Suprapubic skin (tissue), 4 donors: ENCODE measurements at regions not wholly inside any gene's neighbourhood (a gene's known extent, or its start where the extent isn't known, plus 50 kb on each side); places are given as distances from the start of the nearest gene placed in this dataset.

ENCODE experiments used
- DNase-seq, 2 donors: peaks; one replicate each; pipeline ENCODE4 v3.0.0-alpha.2; 2019; ENCODE audit warnings: low spot score in 2 of 2
- H3K27ac ChIP-seq: fragments of 200-600 bp; sonication (generic); one replicate; pipeline ENCODE4 v1.5.1; 2019
- H3K27me3 ChIP-seq: fragments of 200-600 bp; sonication (generic); one replicate; pipeline ENCODE4 v1.5.1; 2019
- H3K36me3 ChIP-seq: fragments of 200-600 bp; sonication (generic); one replicate; pipeline ENCODE4 v1.5.1; 2019
- H3K4me1 ChIP-seq: fragments of 200-600 bp; sonication (generic); one replicate; pipeline ENCODE4 v1.5.1; 2019
- H3K4me3 ChIP-seq: fragments of 200-600 bp; sonication (generic); one replicate; pipeline ENCODE4 v1.5.1; 2019; ENCODE audit warnings: mild to moderate bottlenecking
- H3K9me3 ChIP-seq: fragments of 200-600 bp; sonication (generic); one replicate; pipeline ENCODE4 v1.5.1; 2019
- CTCF ChIP-seq, 2 donors: fragments of 200-600 bp in 1 of 2; fragments of 450-650 bp in 1 of 2; sonication (generic) in 1 of 2; IDR thresholded peaks; one replicate each; pipeline ENCODE4 v1.5.1; 2016 to 2019; ENCODE audit warnings: antibody characterized with exemption in 2 of 2, mild to moderate bottlenecking in 1 of 2, moderate library complexity in 1 of 2
- EP300 ChIP-seq: sonication (generic); formaldehyde crosslinking; IDR thresholded peaks from one replicate; pipeline ENCODE4 v1.6.1; 2017; ENCODE audit warnings: antibody characterized with exemption
- POLR2A ChIP-seq, 2 donors: fragments of 450-650 bp; IDR thresholded peaks; one replicate each; pipeline ENCODE4 v1.6.1; 2017; ENCODE audit warnings: antibody characterized with exemption in 2 of 2, mild to moderate bottlenecking in 2 of 2, moderate library complexity in 2 of 2
- POLR2AphosphoS5 ChIP-seq, 3 donors: sonication (generic); formaldehyde crosslinking; IDR thresholded peaks; one replicate each; pipeline ENCODE4 v1.6.1; 2017; ENCODE audit warnings: antibody characterized with exemption in 3 of 3
- WGBS: methylation state at CpG from one replicate; pipeline ENCODE4 v1.1.5; 2018; 5-methylcytosine and 5-hydroxymethylcytosine counted together

GRCh38 chr6:99120641-99121040 is 172.9 kb upstream of the FBXL4 start:
- H3K36me3 ChIP-seq = no peaks in the 10 kb centered on the region
- no peaks in the 10 kb centered on the region for H3K9me3 ChIP-seq
- no peak for DNase-seq
- no peak overlapping the region for H3K4me3 ChIP-seq
- H3K27ac ChIP-seq = no peak overlapping the region
- no peaks in the 10 kb centered on the region for H3K4me1 ChIP-seq
- 100% methylated on average over 3 of the region's 3 CpGs for WGBS
- TF ChIP-seq CTCF (IDR thresholded peaks at IDR 0.05) (no peak), POLR2A (IDR thresholded peaks at IDR 0.05) (no peak), EP300 (no peak), POLR2AphosphoS5 (IDR thresholded peaks at IDR 0.05) (no peak)
- H3K27me3 ChIP-seq = peaks cover 6% of the 10 kb centered on the region

- TF ChIP-seq EP300 (no peak), CTCF (IDR thresholded peaks at IDR 0.05) (peak; percentile 20 to 45), POLR2AphosphoS5 (IDR thresholded peaks at IDR 0.05) (no peak)
- WGBS = 58% methylated on average over 8 of the region's 8 CpGs
- Histone ChIP-seq H3K9me3 (no peaks in the 10 kb centered on the region), H3K4me1 (no peaks in the 10 kb centered on the region), H3K27ac (no peak overlapping the region), H3K27me3 (peaks cover 6% of the 10 kb centered on the region), H3K4me3 (no peak overlapping the region), H3K36me3 (no peaks in the 10 kb centered on the region)
- no peak for DNase-seq
Observed at GRCh38 chr6:99119109-99120031, 171.6 kb upstream of the FBXL4 start.

GRCh38 chr6:99114769-99115406 is 167.1 kb upstream of the FBXL4 start:
- DNase-seq = no peak
- Histone ChIP-seq H3K4me3 (no peak overlapping the region), H3K9me3 (no peaks in the 10 kb centered on the region), H3K27me3 (peaks cover 6% of the 10 kb centered on the region), H3K27ac (no peak overlapping the region), H3K4me1 (no peaks in the 10 kb centered on the region), H3K36me3 (no peaks in the 10 kb centered on the region)
- TF ChIP-seq EP300 = no peak
- no peak for TF ChIP-seq CTCF (IDR thresholded peaks at IDR 0.05)
- TF ChIP-seq POLR2AphosphoS5 (IDR thresholded peaks at IDR 0.05) = no peak
- TF ChIP-seq POLR2A (IDR thresholded peaks at IDR 0.05) = no peak
- WGBS = 83% methylated on average over 5 of the region's 5 CpGs

GRCh38 chr6:99111590-99111989 is 163.8 kb upstream of the FBXL4 start:
- no peaks in the 10 kb centered on the region for H3K9me3 ChIP-seq
- no peaks in the 10 kb centered on the region for H3K4me1 ChIP-seq
- no peaks in the 10 kb centered on the region for H3K27me3 ChIP-seq
- H3K27ac ChIP-seq = no peak overlapping the region
- no peak overlapping the region for H3K4me3 ChIP-seq
- TF ChIP-seq POLR2A (IDR thresholded peaks at IDR 0.05) (no peak), CTCF (IDR thresholded peaks at IDR 0.05) (no peak), POLR2AphosphoS5 (IDR thresholded peaks at IDR 0.05) (no peak), EP300 (no peak)
- H3K36me3 ChIP-seq = no peaks in the 10 kb centered on the region
- 88% methylated on average over 3 of the region's 3 CpGs for WGBS
- DNase-seq = no peak

- Histone ChIP-seq H3K27me3 (no peaks in the 10 kb centered on the region), H3K4me1 (no peaks in the 10 kb centered on the region), H3K36me3 (no peaks in the 10 kb centered on the region), H3K27ac (no peak overlapping the region), H3K4me3 (no peak overlapping the region), H3K9me3 (no peaks in the 10 kb centered on the region)
- WGBS = 39% methylated on average over 3 of the region's 3 CpGs
- DNase-seq = no peak
- TF ChIP-seq POLR2AphosphoS5 (IDR thresholded peaks at IDR 0.05) (no peak), EP300 (no peak), CTCF (IDR thresholded peaks at IDR 0.05) (no peak), POLR2A (IDR thresholded peaks at IDR 0.05) (no peak)
Observed at GRCh38 chr6:99110029-99110428, 162.3 kb upstream of the FBXL4 start.
